K562 (cell line): ENCODE measurements at regions not wholly inside any gene's neighbourhood (a gene's known extent, or its start where the extent isn't known, plus 50 kb on each side); places are given as distances from the start of the nearest gene placed in this dataset.

Experiments used
- ATAC-seq: fragments of 200-7000 bp; cut with Tn5 transposase; 3 replicates; pipeline ENCODE4 v1.9.1; 2020; ENCODE audit warnings: moderate library complexity
- BruUV-seq: library from RNA; stranded (reverse); fragments of 400-500 nt; replicated peaks from 2 replicates; lab custom pipeline; 2021; lab: Mats Ljungman, UMichigan
- CTCF ChIA-PET: fragments of 300-600 bp; formaldehyde crosslinking; extraction: SDS; loops from one replicate; lab custom pipeline; 2021; ENCODE audit warnings: low intra/inter-chr PET ratio; lab: Yijun Ruan, JAX
- POLR2A ChIA-PET: fragments of 300-600, 350-650 bp; sonication (Branson Sonifier 250); formaldehyde crosslinking; extraction: SDS; loops from one replicate; lab custom pipeline; 2021; ENCODE audit warnings: antibody characterized with exemption, inconsistent platforms; lab: Yijun Ruan, JAX
- DNase-seq, 4 experiments: peaks; one replicate each; pipeline versions ENCODE4 v3.0.0 to v3.0.0-alpha.2; 2011 to 2018; ENCODE audit warnings: low spot score in 3 of 4, mixed read lengths in 3 of 4; ENCODE audit errors: extremely low read depth in 1 of 4
- FAIRE-seq: peaks from 2 replicates; lab custom pipeline; 2011; peaks lifted over from hg19 to GRCh38; lab: Jason Lieb, UNC
- H2AFZ ChIP-seq: 2 replicates; pipeline ENCODE4 v1.6.0; 2011; ENCODE audit warnings: low read depth, low read length, control low read depth, inconsistent platforms
- H3K27ac ChIP-seq: fragments of 200-600 bp; 3 replicates; pipeline ENCODE4 v1.8.0; 2011; ENCODE audit warnings: low read depth, mild to moderate bottlenecking, control low read depth, inconsistent platforms, low read length, moderate library complexity, mixed read lengths; ENCODE audit errors: extremely low read depth
- H3K27me3 ChIP-seq, 2 experiments: fragments of 300-600 bp in 1 of 2; 2 replicates in 1 of 2; 3 replicates in 1 of 2; pipeline versions ENCODE4 v1.6.0 to v1.8.0; 2011; ENCODE audit warnings: inconsistent platforms in 2 of 2, low read length in 2 of 2, mild to moderate bottlenecking in 1 of 2, mixed read lengths in 1 of 2, moderate library complexity in 1 of 2; ENCODE audit not compliant: control insufficient read depth in 2 of 2, insufficient read depth in 2 of 2
- H3K36me3 ChIP-seq: fragments of 300-600 bp; 3 replicates; pipeline ENCODE4 v1.8.0; 2011; ENCODE audit warnings: mild to moderate bottlenecking, low read length, inconsistent platforms; ENCODE audit not compliant: control insufficient read depth, insufficient read depth
- H3K4me1 ChIP-seq, 2 experiments: fragments of 200-600 bp in 1 of 2; replicated peaks in 1 of 2; 2 replicates in 1 of 2; 3 replicates in 1 of 2; pipeline versions ENCODE4 v1.5.1 to v1.8.0; 2011; ENCODE audit warnings: inconsistent platforms in 2 of 2, low read length in 2 of 2, mild to moderate bottlenecking in 1 of 2, mixed read lengths in 1 of 2, moderate library complexity in 1 of 2; ENCODE audit not compliant: control insufficient read depth in 2 of 2, insufficient read depth in 2 of 2
- H3K4me2 ChIP-seq: 2 replicates; pipeline ENCODE4 v1.6.1; 2011; ENCODE audit warnings: low read length, control low read depth, inconsistent platforms, mixed read lengths; ENCODE audit not compliant: insufficient read depth
- H3K4me3 ChIP-seq: fragments of 200-600 bp; sonication (generic), shearing (Covaris generic); 2 replicates; pipeline ENCODE4 v1.5.1; 2016; ENCODE audit warnings: control low read depth, inconsistent platforms
- H3K79me2 ChIP-seq: fragments of 200-600 bp; 3 replicates; pipeline ENCODE4 v1.8.0; 2011; ENCODE audit warnings: low read length, inconsistent platforms; ENCODE audit not compliant: control insufficient read depth, insufficient read depth
- H3K9ac ChIP-seq, 2 experiments: 2 replicates each; pipeline versions ENCODE4 v1.6.0 to v1.6.1; 2011; ENCODE audit warnings: low read depth in 2 of 2, low read length in 2 of 2, control low read depth in 1 of 2, inconsistent platforms in 1 of 2, mild to moderate bottlenecking in 1 of 2, mixed read lengths in 1 of 2; ENCODE audit not compliant: insufficient read depth in 1 of 2
- H3K9me1 ChIP-seq: one replicate; pipeline ENCODE4 v1.6.0; 2011; ENCODE audit warnings: inconsistent platforms, mild to moderate bottlenecking, low read length, moderate library complexity; ENCODE audit not compliant: control insufficient read depth, insufficient read depth
- H3K9me3 ChIP-seq: replicated peaks from 2 replicates; pipeline ENCODE4 v1.5.1; 2011; ENCODE audit warnings: low read depth, low read length, inconsistent platforms; ENCODE audit not compliant: control insufficient read depth, insufficient read depth
- H4K20me1 ChIP-seq: replicated peaks from 2 replicates; pipeline ENCODE4 v1.6.1; 2011; ENCODE audit warnings: low read length, inconsistent platforms, mixed read lengths; ENCODE audit not compliant: control insufficient read depth, insufficient read depth
- FUS ChIP-seq: fragments of 200-400 bp; formaldehyde crosslinking; optimal IDR thresholded peaks from 2 replicates; pipeline ENCODE3; 2017; ENCODE audit warnings: low read depth, low read length
- GATA2 ChIP-seq: sonication (generic); formaldehyde crosslinking; IDR thresholded peaks from 2 replicates; pipeline ENCODE4 v1.4.0; 2020; ENCODE audit warnings: mild to moderate bottlenecking, missing genetic modification reagents
- GTF2F1 ChIP-seq: IDR thresholded peaks from 2 replicates; pipeline ENCODE4 v1.6.1; 2011; ENCODE audit warnings: low read depth, low read length, improper control_type of control experiment
- IRF9 ChIP-seq: fragments of 450-650 bp; IDR thresholded peaks from 2 replicates; pipeline ENCODE4 v1.6.1; 2016; ENCODE audit warnings: missing biosample characterization, missing genetic modification characterization
- NCOA1 ChIP-seq: fragments of 450-650 bp; IDR thresholded peaks from 2 replicates; pipeline ENCODE4 v1.6.1; 2016; ENCODE audit warnings: low read depth
- NR3C1 ChIP-seq: sonication (generic); formaldehyde crosslinking; IDR thresholded peaks from 2 replicates; pipeline ENCODE4 v1.8.1; 2022; ENCODE audit warnings: missing genetic modification reagents
- PCBP1 ChIP-seq: fragments of 200-400 bp; formaldehyde crosslinking; IDR thresholded peaks from 2 replicates; pipeline ENCODE4 v1.6.1; 2018; ENCODE audit warnings: mild to moderate bottlenecking, low read depth, low read length; ENCODE audit not compliant: poor library complexity, severe bottlenecking
- PHTF2 ChIP-seq: fragments of 250-450 bp; sonication (Bioruptor Pico); IDR thresholded peaks from 2 replicates; pipeline ENCODE4 v1.5.0; 2021; ENCODE audit warnings: mild to moderate bottlenecking
- POLR2AphosphoS2 ChIP-seq: IDR thresholded peaks from 2 replicates; pipeline ENCODE4 v1.6.1; 2012; ENCODE audit warnings: low read length, improper control_type of control experiment
- RERE ChIP-seq: sonication (generic); formaldehyde crosslinking; IDR thresholded peaks from 2 replicates; pipeline ENCODE4 v1.8.0; 2023; ENCODE audit warnings: missing genetic modification reagents, mild to moderate bottlenecking, borderline replicate concordance
- SIN3B ChIP-seq: fragments of 450-650 bp; IDR thresholded peaks from 2 replicates; pipeline ENCODE4 v1.6.1; 2017; ENCODE audit warnings: low read depth, mild to moderate bottlenecking, moderate library complexity
- SNRNP70 ChIP-seq: fragments of 200-400 bp; formaldehyde crosslinking; optimal IDR thresholded peaks from 2 replicates; pipeline ENCODE3; 2017; ENCODE audit warnings: low read depth, low read length
- STAT5A ChIP-seq: IDR thresholded peaks from 2 replicates; pipeline ENCODE4 v1.6.1; 2012; ENCODE audit warnings: low read length, inconsistent platforms, borderline replicate concordance
- VEZF1 ChIP-seq: fragments of 200-800 bp; sonication (Bioruptor generic); IDR thresholded peaks from 2 replicates; pipeline ENCODE4 v1.6.1; 2017; ENCODE audit warnings: missing genetic modification characterization, missing compliant biosample characterization
- ZFP30 ChIP-seq: fragments of 250-450 bp; sonication (Bioruptor Pico); IDR thresholded peaks from 2 replicates; pipeline ENCODE4 v1.8.0; 2022; ENCODE audit warnings: moderate library complexity, mild to moderate bottlenecking, inconsistent platforms, borderline replicate concordance
- ZNF354B ChIP-seq: fragments of 250-450 bp; sonication (Bioruptor Pico); IDR thresholded peaks from 2 replicates; pipeline ENCODE4 v1.4.0; 2020
- ZNF561 ChIP-seq: fragments of 450-650 bp; formaldehyde crosslinking; conservative IDR thresholded peaks from 2 replicates; pipeline ENCODE4 v1.4.0; 2020; ENCODE audit warnings: mild to moderate bottlenecking, moderate library complexity
- ZNF699 ChIP-seq: fragments of 250-450 bp; sonication (Bioruptor Pico); IDR thresholded peaks from 2 replicates; pipeline ENCODE4 v1.8.0; 2021; ENCODE audit warnings: mild to moderate bottlenecking, moderate library complexity; ENCODE audit not compliant: insufficient replicate concordance
- WGBS: fragments of 100-300 bp; shearing (Covaris generic); methylation state at CpG from one replicate; pipeline ENCODE4 v1.1.6; 2016; ENCODE audit warnings: low coverage, mixed read lengths; ENCODE audit not compliant: insufficient coverage; ENCODE audit errors: missing lambda C conversion rate; 5-methylcytosine and 5-hydroxymethylcytosine counted together
- in situ Hi-C: fragments of 300-500 bp; cut with MboI; formaldehyde crosslinking; loops from 4 replicates; pipeline ENCODE4 v1.15.0; 2018; ENCODE audit warnings: inconsistent platforms, mixed read lengths
- intact Hi-C: fragments of 100-400 bp; cut with micrococcal nuclease; formaldehyde crosslinking; loops from 2 replicates; pipeline ENCODE4 v1.14.2; 2022

GRCh38 chr2:6325616-6326015 is 540.1 kb downstream of the CMPK2 start:
- intact Hi-C loops (no loop called here), in situ Hi-C loops (no loop called here)
- 1% methylated on average over 7 of the region's 9 CpGs for WGBS
- ChIA-PET POLR2A (no interaction called here), CTCF (no interaction called here)
- FAIRE-seq (no peak), ATAC-seq (no peak), DNase-seq (no peak)
- H3K27me3 ChIP-seq, result no peaks in the 10 kb centered on the region
- no peak overlapping the region for H3K4me2 ChIP-seq
- H3K27ac ChIP-seq, result no peak overlapping the region
- H3K4me1 ChIP-seq, result no peaks in the 10 kb centered on the region
- H2AFZ ChIP-seq, result no peak overlapping the region
- no peaks in the 10 kb centered on the region for H4K20me1 ChIP-seq
- no peaks in the 10 kb centered on the region for H3K36me3 ChIP-seq
- no peaks in the 10 kb centered on the region for H3K79me2 ChIP-seq
- H3K9me3 ChIP-seq, result no peaks in the 10 kb centered on the region
- no peak overlapping the region for H3K9ac ChIP-seq
- H3K4me3 ChIP-seq, result no peak overlapping the region
- no TSS peak for BruUV-seq
- no peaks in the 10 kb centered on the region for H3K9me1 ChIP-seq
- no peak for TF ChIP-seq GATA2 (CRISPR knock-in tag)
- no peak for TF ChIP-seq NR3C1 (CRISPR knock-in tag)
- no peak for TF ChIP-seq SIN3B
- no peak for TF ChIP-seq RERE (CRISPR knock-in tag)
- TF ChIP-seq ZNF561 (CRISPR knock-in tag), result no peak
- TF ChIP-seq ZFP30 (CRISPR knock-in tag), result no peak
- no peak for TF ChIP-seq PHTF2
- TF ChIP-seq NCOA1, result no peak
- no peak for TF ChIP-seq GTF2F1
- no peak for TF ChIP-seq ZNF699 (CRISPR knock-in tag)
- no peak for TF ChIP-seq SNRNP70
- TF ChIP-seq ZNF354B, result no peak
- TF ChIP-seq POLR2AphosphoS2, result no peak
- no peak for TF ChIP-seq FUS
- TF ChIP-seq IRF9 (tag), result no peak
- no peak for TF ChIP-seq STAT5A
- TF ChIP-seq VEZF1 (CRISPR knock-in tag), result no peak
- no peak for TF ChIP-seq PCBP1
